GM23338 (cell line): ENCODE measurements at regions not wholly inside any gene's neighbourhood (a gene's known extent, or its start where the extent isn't known, plus 50 kb on each side); places are given as distances from the start of the nearest gene placed in this dataset.

Source experiments
- ATAC-seq: fragments of 200-7000 bp; cut with Tn5 transposase; 3 replicates; pipeline ENCODE4 v1.9.1; 2020
- DNase-seq: peaks from one replicate; pipeline ENCODE4 v3.0.0-alpha.2; 2015; ENCODE audit warnings: low spot score
- H2AFZ ChIP-seq: fragments of 200-600 bp; sonication (generic); 2 replicates; pipeline ENCODE4 v1.8.0; 2016; ENCODE audit warnings: antibody characterized with exemption, mild to moderate bottlenecking, moderate library complexity
- H3F3A ChIP-seq: fragments of 200-600 bp; sonication (generic); replicated peaks from 2 replicates; pipeline ENCODE4 v1.8.0; 2017; ENCODE audit warnings: antibody characterized with exemption, mixed run types, low read depth
- H3K27ac ChIP-seq: fragments of 200-600 bp; sonication (generic); 2 replicates; pipeline ENCODE4 v1.6.1; 2016; ENCODE audit warnings: low read depth
- H3K27me3 ChIP-seq: fragments of 200-600 bp; sonication (generic); 2 replicates; pipeline ENCODE4 v1.8.0; 2016; ENCODE audit warnings: mild to moderate bottlenecking, mixed run types, moderate library complexity; ENCODE audit not compliant: insufficient read depth
- H3K36me3 ChIP-seq: fragments of 200-600 bp; sonication (generic); 2 replicates; pipeline ENCODE4 v1.8.0; 2016; ENCODE audit warnings: mild to moderate bottlenecking; ENCODE audit not compliant: insufficient read depth
- H3K4me1 ChIP-seq: fragments of 200-600 bp; sonication (generic); 2 replicates; pipeline ENCODE4 v1.8.0; 2016; ENCODE audit warnings: mild to moderate bottlenecking, moderate library complexity; ENCODE audit not compliant: insufficient read depth
- H3K4me2 ChIP-seq: fragments of 200-600 bp; sonication (generic); 2 replicates; pipeline ENCODE4 v1.7.1; 2017; ENCODE audit warnings: mixed run types
- H3K4me3 ChIP-seq: fragments of 200-600 bp; sonication (generic); 2 replicates; pipeline ENCODE4 v1.6.1; 2016; ENCODE audit warnings: mixed run types
- H3K79me2 ChIP-seq: fragments of 200-600 bp; sonication (generic); replicated peaks from 2 replicates; pipeline ENCODE4 v1.8.0; 2017; ENCODE audit warnings: mild to moderate bottlenecking; ENCODE audit not compliant: insufficient read depth
- H3K9me2 ChIP-seq: fragments of 200-600 bp; sonication (generic); 2 replicates; pipeline ENCODE4 v1.8.0; 2017; ENCODE audit not compliant: insufficient read depth
- H4K20me1 ChIP-seq: fragments of 200-600 bp; sonication (generic); replicated peaks from 2 replicates; pipeline ENCODE4 v1.8.0; 2017; ENCODE audit warnings: mild to moderate bottlenecking; ENCODE audit not compliant: insufficient read depth
- H3K27ac Mint-ChIP-seq: 2 replicates; pipeline ENCODE4 v1.8.0; 2020; ENCODE audit warnings: inconsistent platforms, mild to moderate bottlenecking, moderate library complexity, mixed read lengths
- H3K27me3 Mint-ChIP-seq: 3 replicates; pipeline ENCODE4 v1.8.0; 2022; ENCODE audit warnings: low read depth, mild to moderate bottlenecking, moderate library complexity, mixed read lengths, inconsistent platforms; ENCODE audit not compliant: insufficient read depth, poor library complexity
- H3K36me3 Mint-ChIP-seq: 3 replicates; pipeline ENCODE4 v1.8.0; 2021; ENCODE audit warnings: low read depth, mild to moderate bottlenecking, inconsistent platforms, moderate library complexity, mixed read lengths
- H3K4me1 Mint-ChIP-seq: 3 replicates; pipeline ENCODE4 v1.8.0; 2020; ENCODE audit warnings: mild to moderate bottlenecking, inconsistent platforms, mixed read lengths
- H3K4me3 Mint-ChIP-seq: 3 replicates; pipeline ENCODE4 v1.8.0; 2021; ENCODE audit warnings: moderate library complexity, mild to moderate bottlenecking, inconsistent platforms, mixed read lengths
- H3K9me3 Mint-ChIP-seq: 3 replicates; pipeline ENCODE4 v1.8.0; 2020; ENCODE audit warnings: moderate library complexity, mild to moderate bottlenecking, inconsistent platforms, mixed read lengths
- CREB1 ChIP-seq: fragments of 250-450 bp; sonication (Bioruptor Pico); IDR thresholded peaks from 2 replicates; pipeline ENCODE4 v1.5.0; 2020; ENCODE audit warnings: low read depth, mild to moderate bottlenecking, moderate library complexity
- EZH2phosphoT487 ChIP-seq: fragments of 200-600 bp; sonication (generic); IDR thresholded peaks from one replicate; pipeline ENCODE4 v1.8.1; 2018; ENCODE audit warnings: antibody characterized with exemption; ENCODE audit not compliant: unreplicated experiment
- ZNF114 ChIP-seq: fragments of 250-450 bp; sonication (Bioruptor Pico); IDR thresholded peaks from 2 replicates; pipeline ENCODE4 v1.5.0; 2020; ENCODE audit warnings: mild to moderate bottlenecking, moderate library complexity
- ZNF331 ChIP-seq: fragments of 250-450 bp; sonication (Bioruptor Pico); IDR thresholded peaks from 2 replicates; pipeline ENCODE4 v1.5.0; 2020; ENCODE audit warnings: low read depth, mild to moderate bottlenecking, moderate library complexity
- TF ChIP-seq, protein P1 (sequence below): fragments of 250-450 bp; sonication (Bioruptor Pico); IDR thresholded peaks from 2 replicates; pipeline ENCODE4 v1.5.0; 2020; ENCODE audit warnings: mild to moderate bottlenecking, moderate library complexity
- TF ChIP-seq, protein P2 (sequence below), 2 experiments: fragments of 200-600 bp in 1 of 2; sonication (generic) in 1 of 2; conservative IDR thresholded peaks; 2 replicates each; pipeline versions ENCODE4 v1.5.1 to v1.6.1; 2016 to 2017; ENCODE audit warnings: antibody characterized with exemption in 2 of 2, low read depth in 2 of 2, mild to moderate bottlenecking in 2 of 2, moderate library complexity in 1 of 2

DNA sequence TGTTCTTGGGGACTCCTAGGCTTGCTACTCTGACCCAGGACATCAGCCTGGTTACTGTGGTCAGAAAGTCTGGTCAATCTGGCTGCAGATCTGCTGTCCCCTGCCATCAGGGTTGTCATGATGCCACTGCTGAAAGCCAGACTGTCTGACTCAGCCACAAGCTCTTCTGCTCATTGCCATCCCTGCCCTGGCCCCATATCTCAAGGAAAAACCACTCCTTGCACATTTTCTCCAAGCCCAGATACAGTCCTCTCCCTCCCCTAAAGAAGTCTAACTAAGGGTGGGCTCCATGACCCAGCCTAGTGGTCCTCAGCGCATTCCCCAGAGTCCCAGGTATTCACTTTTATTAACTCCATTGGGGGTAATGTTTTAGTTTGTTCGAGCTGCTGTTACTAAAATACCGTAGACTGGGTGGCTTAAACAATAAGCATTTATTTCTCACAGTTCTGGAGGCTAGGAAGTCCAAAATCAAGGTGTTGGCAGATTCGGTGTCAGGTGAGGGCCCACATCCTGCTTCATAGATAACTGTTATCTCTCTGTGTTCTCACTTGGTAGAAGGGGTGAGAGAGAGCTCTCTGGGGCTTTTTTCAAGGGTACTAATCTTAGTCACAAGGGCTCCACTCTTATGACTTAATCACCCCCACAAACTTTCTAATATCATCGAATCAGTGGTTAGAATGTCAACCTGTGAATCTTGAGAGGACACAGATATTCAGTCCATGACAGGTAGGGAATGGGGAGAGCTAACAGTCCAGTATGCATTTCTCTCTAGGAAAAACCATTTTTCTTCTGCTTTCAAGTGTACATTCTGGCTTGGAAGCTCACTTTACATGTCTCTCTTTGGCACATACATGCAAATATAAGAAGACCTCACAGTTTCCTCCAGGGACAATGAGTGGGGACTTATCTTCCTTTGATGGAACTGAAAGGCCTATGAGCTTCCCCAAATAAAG, 94.8 kb upstream of the CXCR4 start (continued):
- TF ChIP-seq, protein P1, sequence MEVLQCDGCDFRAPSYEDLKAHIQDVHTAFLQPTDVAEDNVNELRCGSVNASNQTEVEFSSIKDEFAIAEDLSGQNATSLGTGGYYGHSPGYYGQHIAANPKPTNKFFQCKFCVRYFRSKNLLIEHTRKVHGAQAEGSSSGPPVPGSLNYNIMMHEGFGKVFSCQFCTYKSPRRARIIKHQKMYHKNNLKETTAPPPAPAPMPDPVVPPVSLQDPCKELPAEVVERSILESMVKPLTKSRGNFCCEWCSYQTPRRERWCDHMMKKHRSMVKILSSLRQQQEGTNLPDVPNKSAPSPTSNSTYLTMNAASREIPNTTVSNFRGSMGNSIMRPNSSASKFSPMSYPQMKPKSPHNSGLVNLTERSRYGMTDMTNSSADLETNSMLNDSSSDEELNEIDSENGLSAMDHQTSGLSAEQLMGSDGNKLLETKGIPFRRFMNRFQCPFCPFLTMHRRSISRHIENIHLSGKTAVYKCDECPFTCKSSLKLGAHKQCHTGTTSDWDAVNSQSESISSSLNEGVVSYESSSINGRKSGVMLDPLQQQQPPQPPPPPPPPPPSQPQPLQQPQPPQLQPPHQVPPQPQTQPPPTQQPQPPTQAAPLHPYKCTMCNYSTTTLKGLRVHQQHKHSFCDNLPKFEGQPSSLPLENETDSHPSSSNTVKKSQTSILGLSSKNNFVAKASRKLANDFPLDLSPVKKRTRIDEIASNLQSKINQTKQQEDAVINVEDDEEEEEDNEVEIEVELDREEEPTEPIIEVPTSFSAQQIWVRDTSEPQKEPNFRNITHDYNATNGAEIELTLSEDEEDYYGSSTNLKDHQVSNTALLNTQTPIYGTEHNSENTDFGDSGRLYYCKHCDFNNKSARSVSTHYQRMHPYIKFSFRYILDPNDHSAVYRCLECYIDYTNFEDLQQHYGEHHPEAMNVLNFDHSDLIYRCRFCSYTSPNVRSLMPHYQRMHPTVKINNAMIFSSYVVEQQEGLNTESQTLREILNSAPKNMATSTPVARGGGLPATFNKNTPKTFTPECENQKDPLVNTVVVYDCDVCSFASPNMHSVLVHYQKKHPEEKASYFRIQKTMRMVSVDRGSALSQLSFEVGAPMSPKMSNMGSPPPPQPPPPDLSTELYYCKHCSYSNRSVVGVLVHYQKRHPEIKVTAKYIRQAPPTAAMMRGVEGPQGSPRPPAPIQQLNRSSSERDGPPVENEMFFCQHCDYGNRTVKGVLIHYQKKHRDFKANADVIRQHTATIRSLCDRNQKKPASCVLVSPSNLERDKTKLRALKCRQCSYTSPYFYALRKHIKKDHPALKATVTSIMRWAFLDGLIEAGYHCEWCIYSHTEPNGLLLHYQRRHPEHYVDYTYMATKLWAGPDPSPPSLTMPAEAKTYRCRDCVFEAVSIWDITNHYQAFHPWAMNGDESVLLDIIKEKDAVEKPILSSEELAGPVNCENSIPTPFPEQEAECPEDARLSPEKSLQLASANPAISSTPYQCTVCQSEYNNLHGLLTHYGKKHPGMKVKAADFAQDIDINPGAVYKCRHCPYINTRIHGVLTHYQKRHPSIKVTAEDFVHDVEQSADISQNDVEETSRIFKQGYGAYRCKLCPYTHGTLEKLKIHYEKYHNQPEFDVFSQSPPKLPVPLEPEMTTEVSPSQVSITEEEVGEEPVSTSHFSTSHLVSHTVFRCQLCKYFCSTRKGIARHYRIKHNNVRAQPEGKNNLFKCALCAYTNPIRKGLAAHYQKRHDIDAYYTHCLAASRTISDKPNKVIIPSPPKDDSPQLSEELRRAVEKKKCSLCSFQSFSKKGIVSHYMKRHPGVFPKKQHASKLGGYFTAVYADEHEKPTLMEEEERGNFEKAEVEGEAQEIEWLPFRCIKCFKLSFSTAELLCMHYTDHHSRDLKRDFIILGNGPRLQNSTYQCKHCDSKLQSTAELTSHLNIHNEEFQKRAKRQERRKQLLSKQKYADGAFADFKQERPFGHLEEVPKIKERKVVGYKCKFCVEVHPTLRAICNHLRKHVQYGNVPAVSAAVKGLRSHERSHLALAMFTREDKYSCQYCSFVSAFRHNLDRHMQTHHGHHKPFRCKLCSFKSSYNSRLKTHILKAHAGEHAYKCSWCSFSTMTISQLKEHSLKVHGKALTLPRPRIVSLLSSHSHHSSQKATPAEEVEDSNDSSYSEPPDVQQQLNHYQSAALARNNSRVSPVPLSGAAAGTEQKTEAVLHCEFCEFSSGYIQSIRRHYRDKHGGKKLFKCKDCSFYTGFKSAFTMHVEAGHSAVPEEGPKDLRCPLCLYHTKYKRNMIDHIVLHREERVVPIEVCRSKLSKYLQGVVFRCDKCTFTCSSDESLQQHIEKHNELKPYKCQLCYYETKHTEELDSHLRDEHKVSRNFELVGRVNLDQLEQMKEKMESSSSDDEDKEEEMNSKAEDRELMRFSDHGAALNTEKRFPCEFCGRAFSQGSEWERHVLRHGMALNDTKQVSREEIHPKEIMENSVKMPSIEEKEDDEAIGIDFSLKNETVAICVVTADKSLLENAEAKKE (CRISPR knock-in tag): no peak
- TF ChIP-seq ZNF114 (CRISPR knock-in tag): no peak

DNA sequence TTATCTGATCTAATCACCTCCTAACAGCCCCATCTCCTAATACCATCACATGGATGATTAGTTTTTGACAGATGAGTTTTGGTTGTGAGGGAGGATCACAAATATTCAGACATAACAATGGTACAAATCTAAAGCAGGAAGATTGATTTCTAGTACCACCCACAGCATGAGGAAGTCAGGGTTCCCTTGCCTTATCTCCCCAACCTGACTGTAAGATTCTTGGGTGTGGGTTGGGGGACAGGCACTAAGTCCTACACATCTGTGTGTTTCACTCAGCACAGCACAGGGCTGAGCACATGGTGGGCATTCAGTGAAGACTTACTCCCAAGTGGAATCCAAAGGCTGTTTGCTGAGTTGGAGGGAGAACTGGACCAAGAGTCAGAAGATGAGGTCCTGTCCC, 93.8 kb upstream of the CXCR4 start:
- Histone ChIP-seq H3K27ac (no peak overlapping the region), H3K9me2 (peaks cover 34% of the 10 kb centered on the region; the same call in 1 of the 2 replicates), H2AFZ (no peak overlapping the region), H3K36me3 (no peaks in the 10 kb centered on the region), H4K20me1 (no peaks in the 10 kb centered on the region), H3K4me3 (no peak overlapping the region), H3K4me2 (no peak overlapping the region), H3F3A (no peaks in the 10 kb centered on the region), H3K79me2 (no peaks in the 10 kb centered on the region), H3K4me1 (no peaks in the 10 kb centered on the region), H3K27me3 (no peaks in the 10 kb centered on the region)
- H3K4me3 Mint-ChIP-seq: no peak overlapping the region
- peaks cover 9% of the 10 kb centered on the region for H3K9me3 Mint-ChIP-seq
- no peak overlapping the region for H3K27ac Mint-ChIP-seq
- ATAC-seq (no peak), DNase-seq (no peak)
- peaks cover 2% of the 10 kb centered on the region for H3K27me3 Mint-ChIP-seq
- no peaks in the 10 kb centered on the region for H3K36me3 Mint-ChIP-seq
- no peaks in the 10 kb centered on the region for H3K4me1 Mint-ChIP-seq
- TF ChIP-seq ZNF331 (no peak), ZNF114 (CRISPR knock-in tag) (no peak), CREB1 (CRISPR knock-in tag) (no peak), EZH2phosphoT487 (no peak)
- TF ChIP-seq, protein P2, sequence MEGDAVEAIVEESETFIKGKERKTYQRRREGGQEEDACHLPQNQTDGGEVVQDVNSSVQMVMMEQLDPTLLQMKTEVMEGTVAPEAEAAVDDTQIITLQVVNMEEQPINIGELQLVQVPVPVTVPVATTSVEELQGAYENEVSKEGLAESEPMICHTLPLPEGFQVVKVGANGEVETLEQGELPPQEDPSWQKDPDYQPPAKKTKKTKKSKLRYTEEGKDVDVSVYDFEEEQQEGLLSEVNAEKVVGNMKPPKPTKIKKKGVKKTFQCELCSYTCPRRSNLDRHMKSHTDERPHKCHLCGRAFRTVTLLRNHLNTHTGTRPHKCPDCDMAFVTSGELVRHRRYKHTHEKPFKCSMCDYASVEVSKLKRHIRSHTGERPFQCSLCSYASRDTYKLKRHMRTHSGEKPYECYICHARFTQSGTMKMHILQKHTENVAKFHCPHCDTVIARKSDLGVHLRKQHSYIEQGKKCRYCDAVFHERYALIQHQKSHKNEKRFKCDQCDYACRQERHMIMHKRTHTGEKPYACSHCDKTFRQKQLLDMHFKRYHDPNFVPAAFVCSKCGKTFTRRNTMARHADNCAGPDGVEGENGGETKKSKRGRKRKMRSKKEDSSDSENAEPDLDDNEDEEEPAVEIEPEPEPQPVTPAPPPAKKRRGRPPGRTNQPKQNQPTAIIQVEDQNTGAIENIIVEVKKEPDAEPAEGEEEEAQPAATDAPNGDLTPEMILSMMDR (conservative IDR thresholded peaks at IDR 0.05; ENCODE audit: low read depth in 2 of 2): no peak
